GM12873 (cell line): ENCODE measurements at regions not wholly inside any gene's neighbourhood (a gene's known extent, or its start where the extent isn't known, plus 50 kb on each side); places are given as distances from the start of the nearest gene placed in this dataset.

Source experiments
- CTCF ChIP-seq: IDR thresholded peaks from 2 replicates; pipeline ENCODE4 v1.5.1; 2012; ENCODE audit warnings: low read depth, mild to moderate bottlenecking, moderate library complexity, low read length, control low read depth; ENCODE audit not compliant: insufficient read depth; ENCODE audit errors: missing control alignments

GRCh38 chr5:91956738-91957137 is 573.6 kb upstream of the ARRDC3 start:
- TF ChIP-seq CTCF: no peak

- no peak for TF ChIP-seq CTCF
These were observed 572.5 kb upstream of the ARRDC3 start for GRCh38 chr5:91955610-91956009.

GRCh38 chr5:91954136-91954535 is 571.0 kb upstream of the ARRDC3 start:
- no peak for TF ChIP-seq CTCF

- no peak for TF ChIP-seq CTCF
These were observed 567.2 kb upstream of the ARRDC3 start for GRCh38 chr5:91950328-91950727.

GRCh38 chr5:91946870-91947269 is 563.8 kb upstream of the ARRDC3 start:
- TF ChIP-seq CTCF: no peak

- no peak for TF ChIP-seq CTCF
These were observed 558.5 kb upstream of the ARRDC3 start for GRCh38 chr5:91941588-91941987.

GRCh38 chr5:91938441-91938840 is 555.3 kb upstream of the ARRDC3 start:
- TF ChIP-seq CTCF: no peak

- TF ChIP-seq CTCF: no peak
These were observed 554.0 kb upstream of the ARRDC3 start for GRCh38 chr5:91937121-91937520.
